8988T (cell line): ENCODE measurements at regions not wholly inside any gene's neighbourhood (a gene's known extent, or its start where the extent isn't known, plus 50 kb on each side); places are given as distances from the start of the nearest gene placed in this dataset.
A peak's percentile ranks its signal among the peaks of the same experiment; 100 is the strongest.
"Not testable (repeated sequence)": the region's sequence is repeated elsewhere in the genome, so short reads cannot be mapped to it uniquely, and the experiment has no call there.

ENCODE experiments used
- DNase-seq: peaks from one replicate; pipeline ENCODE4 v3.0.0; 2011

- DNase-seq: no peak
These were observed 179.8 kb upstream of the RBBP8 start for GRCh38 chr18:22753130-22753831.

- not testable (repeated sequence) for DNase-seq
These were observed 169.1 kb upstream of the RBBP8 start for GRCh38 chr18:22764005-22764404.

GRCh38 chr18:22765896-22766295, 167.2 kb upstream of the RBBP8 start:
- DNase-seq: no peak

GRCh38 chr18:22767653-22768052, 165.5 kb upstream of the RBBP8 start:
- no peak for DNase-seq

- no peak for DNase-seq
These were observed 159.2 kb upstream of the RBBP8 start for GRCh38 chr18:22773944-22774343.

- DNase-seq: peak; percentile 19
These were observed 154.1 kb upstream of the RBBP8 start for GRCh38 chr18:22778996-22779395.

- DNase-seq: peak; percentile 1
These were observed 149.9 kb upstream of the RBBP8 start for GRCh38 chr18:22783245-22783644.

- peak; percentile 25 for DNase-seq
These were observed 149.5 kb upstream of the RBBP8 start for GRCh38 chr18:22783662-22784076.

GRCh38 chr18:22789052-22789451, 144.1 kb upstream of the RBBP8 start:
- no peak for DNase-seq

- no peak for DNase-seq
These were observed 143.5 kb upstream of the RBBP8 start for GRCh38 chr18:22789600-22789999.

GRCh38 chr18:22790545-22791309, 142.4 kb upstream of the RBBP8 start:
- no peak for DNase-seq

- DNase-seq: no peak
These were observed 141.9 kb upstream of the RBBP8 start for GRCh38 chr18:22791310-22791610.

GRCh38 chr18:22796113-22796512, 137.0 kb upstream of the RBBP8 start:
- DNase-seq: no peak

- no peak for DNase-seq
These were observed 132.6 kb upstream of the RBBP8 start for GRCh38 chr18:22800551-22800951.

- no peak for DNase-seq
These were observed 119.3 kb upstream of the RBBP8 start for GRCh38 chr18:22813648-22814328.

GRCh38 chr18:22814329-22814703, 118.8 kb upstream of the RBBP8 start:
- DNase-seq: no peak

- DNase-seq: no peak
These were observed 116.6 kb upstream of the RBBP8 start for GRCh38 chr18:22816266-22817176.

- no peak for DNase-seq
These were observed 115.3 kb upstream of the RBBP8 start for GRCh38 chr18:22817844-22818243.

- DNase-seq: no peak
These were observed 111.1 kb upstream of the RBBP8 start for GRCh38 chr18:22822024-22822423.

GRCh38 chr18:22822841-22823508, 110.2 kb upstream of the RBBP8 start:
- DNase-seq: no peak

- DNase-seq: no peak
These were observed 106.4 kb upstream of the RBBP8 start for GRCh38 chr18:22826726-22827125.

- DNase-seq: no peak
These were observed 105.9 kb upstream of the RBBP8 start for GRCh38 chr18:22827216-22827615.
